SK-N-SH treated with all-trans-retinoic acid at 6 μM for 48 hours (cell line): ENCODE measurements at regions not wholly inside any gene's neighbourhood (a gene's known extent, or its start where the extent isn't known, plus 50 kb on each side); places are given as distances from the start of the nearest gene placed in this dataset.

Experiments used
- ATAC-seq: fragments of 200-7000 bp; cut with Tn5 transposase; 3 replicates; pipeline ENCODE4 v1.9.1; 2020; ENCODE audit warnings: mild to moderate bottlenecking, moderate library complexity
- BACH2 ChIP-seq: fragments of 250-450 bp; sonication (Bioruptor Pico); IDR thresholded peaks from 2 replicates; pipeline ENCODE4 v1.9.0; 2021; ENCODE audit warnings: mild to moderate bottlenecking, borderline replicate concordance
- CSDC2 ChIP-seq: fragments of 250-450 bp; sonication (Bioruptor Pico); IDR thresholded peaks from 2 replicates; pipeline ENCODE4 v1.5.0; 2020; ENCODE audit warnings: mild to moderate bottlenecking, moderate library complexity
- CSRNP3 ChIP-seq: fragments of 250-450 bp; sonication (Bioruptor Pico); IDR thresholded peaks from 2 replicates; pipeline ENCODE4 v1.5.1; 2021; ENCODE audit warnings: mild to moderate bottlenecking, moderate library complexity
- ESRRG ChIP-seq: fragments of 250-450 bp; sonication (Bioruptor Pico); IDR thresholded peaks from 2 replicates; pipeline ENCODE4 v1.6.1; 2021; ENCODE audit warnings: mild to moderate bottlenecking
- OSR1 ChIP-seq: fragments of 250-450 bp; sonication (Bioruptor Pico); IDR thresholded peaks from 2 replicates; pipeline ENCODE4 v1.8.0; 2022; ENCODE audit warnings: moderate library complexity, mild to moderate bottlenecking, inconsistent platforms
- POU6F1 ChIP-seq: fragments of 250-450 bp; sonication (Bioruptor Pico); IDR thresholded peaks from 2 replicates; pipeline ENCODE4 v1.8.0; 2021; ENCODE audit warnings: low read depth, mild to moderate bottlenecking, moderate library complexity, borderline replicate concordance
- PPARA ChIP-seq: fragments of 250-450 bp; sonication (Bioruptor Pico); IDR thresholded peaks from 2 replicates; pipeline ENCODE4 v1.5.0; 2020; ENCODE audit warnings: mild to moderate bottlenecking, borderline replicate concordance
- ZFP3 ChIP-seq: fragments of 250-450 bp; sonication (Bioruptor Pico); IDR thresholded peaks from 2 replicates; pipeline ENCODE4 v1.5.0; 2020; ENCODE audit warnings: mild to moderate bottlenecking, moderate library complexity
- ZFP30 ChIP-seq: fragments of 450-650 bp; formaldehyde crosslinking; IDR thresholded peaks from 2 replicates; pipeline ENCODE4 v1.5.0; 2022; ENCODE audit warnings: mild to moderate bottlenecking, moderate library complexity
- ZNF70 ChIP-seq: fragments of 450-650 bp; formaldehyde crosslinking; IDR thresholded peaks from 2 replicates; pipeline ENCODE4 v1.5.0; 2020; ENCODE audit warnings: mild to moderate bottlenecking, moderate library complexity

GRCh38 chr16:85563034-85563433 lies 50.1 kb upstream of the GSE1 start:
- TF ChIP-seq CSDC2 (CRISPR knock-in tag), result no peak
- no peak for TF ChIP-seq ESRRG (CRISPR knock-in tag)
- TF ChIP-seq POU6F1, result no peak
- no peak for TF ChIP-seq CSRNP3 (CRISPR knock-in tag)
- TF ChIP-seq BACH2 (CRISPR knock-in tag), result no peak
- no peak for TF ChIP-seq ZFP30
- no peak for TF ChIP-seq ZFP3 (CRISPR knock-in tag)
- no peak for TF ChIP-seq ZNF70 (CRISPR knock-in tag)
- TF ChIP-seq OSR1 (CRISPR knock-in tag), result no peak
- TF ChIP-seq PPARA, result no peak
- TF ChIP-seq, all 23 proteins: peak for 0
- ATAC-seq, result no peak
